HG03060 (cell line): ENCODE measurements at regions not wholly inside any gene's neighbourhood (a gene's known extent, or its start where the extent isn't known, plus 50 kb on each side); places are given as distances from the start of the nearest gene placed in this dataset.
"Not testable (repeated sequence)": the region's sequence is repeated elsewhere in the genome, so short reads cannot be mapped to it uniquely, and the experiment has no call there.

ENCODE experiments used
- ATAC-seq: cut with Tn5 transposase; IDR thresholded peaks from one replicate; pipeline ENCODE4 v1.9.1; 2021; ENCODE audit warnings: low read depth, moderate number of reproducible peaks; ENCODE audit not compliant: unreplicated experiment

DNA sequence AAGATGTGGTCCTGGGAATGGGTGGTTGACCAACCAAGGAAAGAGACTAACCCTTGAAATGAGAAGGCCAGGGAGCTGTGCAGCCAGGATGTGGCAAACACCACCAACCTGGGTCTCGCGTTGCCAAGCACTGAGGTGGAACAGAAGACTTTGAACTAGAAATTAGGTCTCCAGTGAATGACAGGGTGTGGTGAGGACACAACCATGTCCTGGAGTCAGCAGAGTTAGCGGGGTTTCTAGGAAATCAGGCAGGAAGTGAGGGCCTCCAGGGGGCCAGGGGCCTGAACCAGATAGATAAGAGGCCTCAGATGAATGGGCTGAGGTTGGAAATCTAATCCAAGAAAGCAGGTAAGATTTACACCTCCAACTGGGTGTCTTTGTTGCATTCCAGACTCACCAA lies 353.3 kb upstream of the ARID1B start:
- ATAC-seq, result no peak

DNA sequence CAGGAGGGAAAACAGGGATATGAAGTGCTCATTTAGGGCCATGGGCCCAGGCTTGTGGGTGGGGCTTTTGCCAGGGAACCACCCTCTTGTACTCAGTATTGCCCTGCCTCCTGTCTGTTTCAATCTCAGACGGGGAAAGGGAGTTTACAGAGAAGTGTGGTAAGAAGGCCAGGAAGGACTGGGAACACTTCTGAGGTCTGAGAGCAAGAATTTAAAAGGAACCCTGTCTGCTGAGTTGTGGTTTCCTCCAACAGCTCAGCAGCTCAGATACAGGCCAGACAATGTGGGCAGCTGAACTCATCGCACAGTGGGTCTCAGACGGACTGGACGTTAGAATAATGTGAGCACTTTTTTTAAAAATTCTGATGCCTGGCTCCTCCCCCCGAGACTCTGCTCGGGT lies 354.1 kb upstream of the ARID1B start:
- ATAC-seq, result no peak

- ATAC-seq, result no peak
These were observed 355.2 kb upstream of the ARID1B start for GRCh38 chr6:156421933-156422332.

- not testable (repeated sequence) for ATAC-seq
These were observed 355.9 kb upstream of the ARID1B start for GRCh38 chr6:156421301-156421700.

DNA sequence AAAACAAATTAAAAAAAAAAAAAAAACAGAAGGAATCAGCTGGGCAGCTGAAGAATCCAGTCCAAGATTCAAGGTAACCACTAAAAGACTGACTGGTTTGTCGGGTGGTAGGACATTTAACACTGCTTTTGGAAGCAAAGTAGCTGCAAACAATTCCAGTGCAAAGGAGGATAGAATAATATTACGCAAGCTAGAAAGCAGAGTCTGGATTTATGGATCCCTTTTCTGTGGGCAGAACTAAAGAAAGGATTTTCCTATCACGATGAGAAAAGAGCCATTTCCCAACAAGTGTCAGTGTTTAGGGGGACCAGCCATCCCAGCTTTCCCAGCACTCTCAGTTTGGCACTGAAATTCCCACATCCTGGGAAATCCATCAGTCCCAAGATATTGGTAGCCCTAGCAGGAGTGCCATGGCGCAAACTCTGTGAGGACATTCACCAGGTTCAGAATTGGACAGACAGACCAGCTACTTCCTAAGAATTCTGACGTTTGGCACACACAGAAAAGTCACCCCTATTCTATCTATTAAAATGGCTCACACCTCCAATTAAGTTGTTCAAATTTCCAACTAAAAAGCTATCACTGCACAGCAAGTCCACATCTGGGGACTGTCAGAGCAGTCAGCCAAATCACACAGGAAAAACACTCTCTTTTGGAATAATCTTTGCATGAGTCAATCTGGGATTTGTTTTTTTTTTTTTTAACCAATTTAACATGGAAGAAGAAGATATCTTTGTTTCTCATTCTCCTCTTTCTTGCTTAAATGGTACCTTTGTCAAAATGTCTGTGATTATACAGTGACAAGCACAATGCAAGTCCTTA lies 356.8 kb upstream of the ARID1B start:
- no peak for ATAC-seq

DNA sequence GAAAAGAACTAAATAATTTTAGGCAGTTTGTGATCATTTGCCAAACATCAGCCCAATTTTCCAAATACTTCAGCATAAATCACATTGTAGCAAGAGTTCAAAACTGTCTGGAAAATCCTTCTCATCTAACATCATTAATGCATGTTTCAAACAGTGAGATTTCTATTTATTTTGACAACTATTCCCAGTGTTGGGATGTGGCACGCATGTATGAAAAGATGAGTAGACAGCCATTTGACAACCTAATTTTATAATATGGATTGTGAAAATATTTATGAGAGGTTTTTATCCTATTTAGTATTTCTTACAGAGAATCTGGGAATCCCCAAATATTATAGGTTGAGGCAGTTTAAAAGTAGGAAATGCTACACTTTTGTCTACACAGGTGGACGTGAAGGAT lies 357.6 kb upstream of the ARID1B start:
- ATAC-seq, result no peak

GRCh38 chr6:156418253-156418652 lies 358.9 kb upstream of the ARID1B start:
- no peak for ATAC-seq

- no peak for ATAC-seq
These were observed 360.8 kb upstream of the ARID1B start for GRCh38 chr6:156416391-156416790.

GRCh38 chr6:156413154-156413553 lies 364.0 kb upstream of the ARID1B start:
- no peak for ATAC-seq

GRCh38 chr6:156410649-156411048 lies 366.5 kb upstream of the ARID1B start:
- ATAC-seq, result no peak

- ATAC-seq, result no peak
These were observed 368.5 kb upstream of the ARID1B start for GRCh38 chr6:156408655-156409054.

DNA sequence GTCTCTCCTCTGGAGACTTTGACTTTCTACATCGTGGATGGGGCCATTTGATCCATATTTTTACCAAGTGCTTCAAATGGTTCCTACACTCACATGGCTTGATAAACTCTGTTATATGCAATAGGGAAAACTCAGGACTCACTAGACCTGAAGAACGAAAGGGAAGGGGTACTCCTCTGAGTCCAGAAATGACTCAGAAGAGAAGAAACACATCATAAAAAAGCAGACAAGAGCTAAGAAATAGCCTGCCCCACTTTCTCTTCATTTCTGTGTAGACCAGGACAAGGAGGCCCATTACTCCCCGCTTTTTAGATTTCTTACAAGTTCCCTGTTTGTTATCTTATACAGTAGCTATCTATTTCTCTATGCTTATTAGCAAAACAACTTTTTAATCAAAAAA lies 369.8 kb upstream of the ARID1B start:
- no peak for ATAC-seq

DNA sequence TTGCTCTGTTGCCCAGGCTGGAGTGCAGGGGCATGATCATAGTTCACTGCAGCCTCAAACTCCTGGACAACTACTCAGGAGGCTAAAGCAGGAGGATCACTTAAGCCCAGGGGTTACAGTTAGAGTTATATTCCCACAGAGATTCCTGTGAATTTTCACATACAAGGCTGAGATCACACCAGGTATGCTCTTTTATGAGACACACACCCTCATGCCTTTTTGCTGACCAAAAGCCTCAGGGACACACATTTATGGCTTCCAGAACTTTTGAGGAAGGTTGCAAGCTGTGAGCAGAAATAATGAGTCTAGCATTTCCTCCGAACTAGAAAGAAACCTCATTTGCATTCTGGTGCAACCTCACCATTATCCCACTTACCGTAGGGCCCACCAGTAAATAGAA lies 370.5 kb upstream of the ARID1B start:
- no peak for ATAC-seq

- no peak for ATAC-seq
These were observed 371.1 kb upstream of the ARID1B start for GRCh38 chr6:156406099-156406498.

GRCh38 chr6:156402628-156403027 lies 374.6 kb upstream of the ARID1B start:
- ATAC-seq, result no peak

DNA sequence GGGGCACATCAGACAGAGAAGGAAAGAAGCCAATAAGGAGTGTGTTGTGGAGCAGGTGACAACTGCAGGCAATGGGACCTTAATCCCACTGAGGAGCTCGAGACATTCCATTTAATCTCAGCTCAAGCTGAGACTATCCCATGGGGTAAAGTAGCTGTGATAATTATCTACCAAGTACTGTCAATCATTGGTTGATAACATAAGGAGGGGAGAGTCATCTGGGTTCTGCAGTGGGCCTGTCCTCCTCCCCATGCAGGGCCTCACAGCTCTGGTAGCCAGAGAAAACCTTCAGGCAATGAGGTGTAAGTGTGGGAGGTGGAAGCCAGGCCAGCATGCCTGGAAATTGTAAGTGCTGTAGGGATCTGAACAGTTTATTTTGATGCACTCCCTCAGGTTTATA lies 375.0 kb upstream of the ARID1B start:
- no peak for ATAC-seq

- ATAC-seq, result no peak
These were observed 376.7 kb upstream of the ARID1B start for GRCh38 chr6:156400487-156400886.

DNA sequence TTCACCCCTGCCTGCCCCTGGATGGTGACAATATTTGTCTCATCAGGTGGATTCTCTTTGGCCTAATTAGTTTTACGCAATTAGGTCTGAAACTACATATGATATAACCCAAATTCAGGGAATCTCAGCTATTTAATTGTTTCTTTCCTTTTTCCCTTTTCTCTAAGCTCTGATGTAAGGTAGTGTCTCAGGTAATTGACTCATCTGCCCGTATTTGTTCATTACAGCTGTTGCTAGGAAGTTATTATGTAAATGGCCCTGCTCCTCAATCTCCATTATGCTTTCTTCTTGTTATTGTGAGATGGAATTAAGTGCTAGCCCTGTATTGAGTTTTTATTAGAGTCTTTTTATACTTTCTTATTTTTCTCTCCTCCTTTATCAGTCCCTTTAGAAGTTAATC lies 378.2 kb upstream of the ARID1B start:
- no peak for ATAC-seq

- ATAC-seq, result no peak
These were observed 378.8 kb upstream of the ARID1B start for GRCh38 chr6:156398371-156398770.

DNA sequence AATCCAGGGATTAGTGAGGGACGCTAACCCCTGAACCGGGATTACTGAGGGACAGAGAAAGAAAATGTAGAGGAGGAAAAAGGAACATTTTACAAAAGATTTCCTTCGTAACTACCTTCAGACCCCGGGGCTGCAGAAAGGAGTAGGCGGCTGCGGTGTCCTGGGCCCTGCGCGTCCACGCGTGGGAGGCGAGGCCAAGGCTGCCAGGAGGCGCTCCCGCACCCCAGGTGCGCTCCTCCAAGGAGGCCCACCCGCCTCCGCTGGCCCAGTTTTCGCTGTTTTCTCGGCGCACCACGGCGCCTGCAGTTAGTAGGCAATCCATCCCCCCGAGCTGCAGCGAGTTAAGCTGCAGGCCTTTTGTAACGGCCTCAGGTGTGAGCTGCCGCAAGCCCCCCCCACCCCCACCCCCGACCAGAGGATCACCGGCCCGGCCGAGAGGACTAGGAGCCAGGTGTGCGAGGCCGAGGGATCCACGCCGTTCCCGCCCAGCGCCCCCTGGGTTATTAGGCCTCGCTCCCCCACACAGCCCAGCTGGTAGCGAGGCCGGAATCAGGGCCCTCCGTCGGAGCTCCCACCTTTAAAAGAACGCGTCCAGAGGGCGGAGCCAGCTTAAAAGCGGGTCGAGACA lies 380.3 kb upstream of the ARID1B start:
- ATAC-seq, result no peak

- peak; percentile 59 for ATAC-seq
These were observed 381.0 kb upstream of the ARID1B start for GRCh38 chr6:156396068-156396771.

DNA sequence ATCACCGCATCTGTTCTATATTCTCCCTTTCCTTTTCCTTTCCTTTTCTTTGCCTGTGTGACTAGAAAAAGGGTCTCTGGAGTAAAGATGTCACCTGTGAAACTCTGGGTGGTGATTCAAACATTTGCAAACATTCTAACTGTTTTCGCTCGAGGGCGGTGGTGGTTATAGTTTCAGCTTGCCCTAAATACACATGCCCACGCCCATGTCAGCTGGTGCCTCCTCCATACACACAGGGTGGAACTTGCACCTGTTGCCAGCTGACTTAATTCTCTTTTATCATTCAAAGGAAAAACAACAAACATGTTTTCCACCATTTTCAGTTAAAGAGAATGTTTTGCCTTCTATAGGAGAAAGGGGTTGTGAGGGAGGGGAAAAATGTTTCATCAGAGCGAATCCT lies 381.9 kb upstream of the ARID1B start:
- no peak for ATAC-seq
